Suprapubic skin (tissue), 4 donors: ENCODE measurements at regions not wholly inside any gene's neighbourhood (a gene's known extent, or its start where the extent isn't known, plus 50 kb on each side); places are given as distances from the start of the nearest gene placed in this dataset.
"Not testable (repeated sequence)": the region's sequence is repeated elsewhere in the genome, so short reads cannot be mapped to it uniquely, and the experiment has no call there.

Experiments
- DNase-seq, 2 donors: peaks; one replicate each; pipeline ENCODE4 v3.0.0-alpha.2; 2019; ENCODE audit warnings: low spot score in 2 of 2
- H3K27ac ChIP-seq: fragments of 200-600 bp; sonication (generic); one replicate; pipeline ENCODE4 v1.5.1; 2019
- H3K27me3 ChIP-seq: fragments of 200-600 bp; sonication (generic); one replicate; pipeline ENCODE4 v1.5.1; 2019
- H3K36me3 ChIP-seq: fragments of 200-600 bp; sonication (generic); one replicate; pipeline ENCODE4 v1.5.1; 2019
- H3K4me1 ChIP-seq: fragments of 200-600 bp; sonication (generic); one replicate; pipeline ENCODE4 v1.5.1; 2019
- H3K4me3 ChIP-seq: fragments of 200-600 bp; sonication (generic); one replicate; pipeline ENCODE4 v1.5.1; 2019; ENCODE audit warnings: mild to moderate bottlenecking
- H3K9me3 ChIP-seq: fragments of 200-600 bp; sonication (generic); one replicate; pipeline ENCODE4 v1.5.1; 2019
- EP300 ChIP-seq: sonication (generic); formaldehyde crosslinking; IDR thresholded peaks from one replicate; pipeline ENCODE4 v1.6.1; 2017; ENCODE audit warnings: antibody characterized with exemption
- POLR2A ChIP-seq, 2 donors: fragments of 450-650 bp; IDR thresholded peaks; one replicate each; pipeline ENCODE4 v1.6.1; 2017; ENCODE audit warnings: antibody characterized with exemption in 2 of 2, mild to moderate bottlenecking in 2 of 2, moderate library complexity in 2 of 2
- POLR2AphosphoS5 ChIP-seq, 3 donors: sonication (generic); formaldehyde crosslinking; IDR thresholded peaks; one replicate each; pipeline ENCODE4 v1.6.1; 2017; ENCODE audit warnings: antibody characterized with exemption in 3 of 3
- WGBS: methylation state at CpG from one replicate; pipeline ENCODE4 v1.1.5; 2018; 5-methylcytosine and 5-hydroxymethylcytosine counted together
- TF ChIP-seq, protein P1 (sequence below), 2 donors: fragments of 200-600 bp in 1 of 2; fragments of 450-650 bp in 1 of 2; sonication (generic) in 1 of 2; IDR thresholded peaks; one replicate each; pipeline ENCODE4 v1.5.1; 2016 to 2019; ENCODE audit warnings: antibody characterized with exemption in 2 of 2, mild to moderate bottlenecking in 1 of 2, moderate library complexity in 1 of 2

GRCh38 chr15:20659265-20659664, 117.7 kb upstream of the GOLGA6L6 start:
- Histone ChIP-seq H3K36me3 (no peaks in the 10 kb centered on the region), H3K4me1 (no peaks in the 10 kb centered on the region), H3K27ac (no peak overlapping the region), H3K9me3 (no peaks in the 10 kb centered on the region), H3K4me3 (no peak overlapping the region), H3K27me3 (no peaks in the 10 kb centered on the region)
- 63% methylated on average over 8 of the region's 8 CpGs for WGBS
- TF ChIP-seq EP300 = no peak
- TF ChIP-seq, protein P1, sequence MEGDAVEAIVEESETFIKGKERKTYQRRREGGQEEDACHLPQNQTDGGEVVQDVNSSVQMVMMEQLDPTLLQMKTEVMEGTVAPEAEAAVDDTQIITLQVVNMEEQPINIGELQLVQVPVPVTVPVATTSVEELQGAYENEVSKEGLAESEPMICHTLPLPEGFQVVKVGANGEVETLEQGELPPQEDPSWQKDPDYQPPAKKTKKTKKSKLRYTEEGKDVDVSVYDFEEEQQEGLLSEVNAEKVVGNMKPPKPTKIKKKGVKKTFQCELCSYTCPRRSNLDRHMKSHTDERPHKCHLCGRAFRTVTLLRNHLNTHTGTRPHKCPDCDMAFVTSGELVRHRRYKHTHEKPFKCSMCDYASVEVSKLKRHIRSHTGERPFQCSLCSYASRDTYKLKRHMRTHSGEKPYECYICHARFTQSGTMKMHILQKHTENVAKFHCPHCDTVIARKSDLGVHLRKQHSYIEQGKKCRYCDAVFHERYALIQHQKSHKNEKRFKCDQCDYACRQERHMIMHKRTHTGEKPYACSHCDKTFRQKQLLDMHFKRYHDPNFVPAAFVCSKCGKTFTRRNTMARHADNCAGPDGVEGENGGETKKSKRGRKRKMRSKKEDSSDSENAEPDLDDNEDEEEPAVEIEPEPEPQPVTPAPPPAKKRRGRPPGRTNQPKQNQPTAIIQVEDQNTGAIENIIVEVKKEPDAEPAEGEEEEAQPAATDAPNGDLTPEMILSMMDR (IDR thresholded peaks at IDR 0.05) = no peak
- no peak for TF ChIP-seq POLR2A (IDR thresholded peaks at IDR 0.05)
- TF ChIP-seq POLR2AphosphoS5 (IDR thresholded peaks at IDR 0.05) = no peak
- DNase-seq = no peak

DNA sequence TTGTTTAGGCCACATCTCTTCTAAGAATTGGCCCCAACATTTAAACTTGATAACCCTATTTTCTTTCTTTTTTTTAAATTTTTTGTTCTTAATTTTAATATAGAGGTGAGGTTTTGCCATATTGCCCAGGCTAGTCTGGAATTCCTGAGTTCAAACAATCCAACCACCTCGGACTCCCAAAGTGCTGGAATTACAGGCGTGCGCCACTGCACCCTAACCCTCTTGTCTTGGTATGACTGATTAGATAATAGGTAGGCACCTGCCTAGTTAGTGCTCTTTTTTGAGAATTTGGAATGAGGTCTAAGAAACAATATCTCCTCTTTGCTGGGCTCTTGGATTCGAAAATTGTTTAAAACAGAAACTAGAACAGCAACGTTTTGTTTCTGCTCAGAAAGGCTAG, 116.4 kb upstream of the GOLGA6L6 start:
- no peak for DNase-seq
- no peak overlapping the region for H3K4me3 ChIP-seq
- no peaks in the 10 kb centered on the region for H3K9me3 ChIP-seq
- TF ChIP-seq, protein P1 (IDR thresholded peaks at IDR 0.05) = no peak
- TF ChIP-seq POLR2AphosphoS5 (IDR thresholded peaks at IDR 0.05) (no peak), POLR2A (IDR thresholded peaks at IDR 0.05) (no peak), EP300 (no peak)
- H3K4me1 ChIP-seq = no peaks in the 10 kb centered on the region
- no peaks in the 10 kb centered on the region for H3K27me3 ChIP-seq
- no peak overlapping the region for H3K27ac ChIP-seq
- H3K36me3 ChIP-seq = no peaks in the 10 kb centered on the region
- 42% methylated on average over 5 of the region's 5 CpGs for WGBS

- no peak for TF ChIP-seq POLR2A (IDR thresholded peaks at IDR 0.05)
- no peak for TF ChIP-seq EP300
- no peak for TF ChIP-seq POLR2AphosphoS5 (IDR thresholded peaks at IDR 0.05)
- TF ChIP-seq, protein P1 (IDR thresholded peaks at IDR 0.05) = no peak
- H3K4me1 ChIP-seq = no peaks in the 10 kb centered on the region
- H3K27ac ChIP-seq = no peak overlapping the region
- no peaks in the 10 kb centered on the region for H3K36me3 ChIP-seq
- H3K4me3 ChIP-seq = no peak overlapping the region
- no peak for DNase-seq
- H3K9me3 ChIP-seq = no peaks in the 10 kb centered on the region
- WGBS = 80% methylated on average over 1 of the region's 1 CpG
- no peaks in the 10 kb centered on the region for H3K27me3 ChIP-seq
Observed at GRCh38 chr15:20657084-20657483, 115.5 kb upstream of the GOLGA6L6 start.

DNA sequence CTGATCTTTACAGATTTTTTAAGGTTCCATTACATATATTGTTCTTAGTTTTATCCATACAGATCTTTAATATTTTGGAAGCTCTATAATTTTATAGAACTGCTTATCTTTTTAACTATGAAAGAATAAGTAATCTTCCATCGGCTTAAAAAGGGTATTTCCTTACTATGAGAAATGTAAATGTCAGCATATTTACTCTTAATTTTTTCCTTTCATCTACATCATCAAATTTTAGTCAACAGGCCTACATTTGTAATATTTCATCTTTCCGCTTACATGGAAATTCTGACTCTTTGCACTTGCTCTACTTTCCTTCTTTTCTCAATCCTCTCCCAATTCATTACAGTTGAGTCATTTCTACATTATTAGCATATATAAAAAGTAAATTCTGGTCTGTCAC, 111.3 kb upstream of the GOLGA6L6 start:
- no peaks in the 10 kb centered on the region for H3K36me3 ChIP-seq
- WGBS = 78% methylated on average over 2 of the region's 2 CpGs
- H3K27ac ChIP-seq = no peak overlapping the region
- no peaks in the 10 kb centered on the region for H3K4me1 ChIP-seq
- no peaks in the 10 kb centered on the region for H3K27me3 ChIP-seq
- DNase-seq = no peak
- no peaks in the 10 kb centered on the region for H3K9me3 ChIP-seq
- no peak overlapping the region for H3K4me3 ChIP-seq
- TF ChIP-seq POLR2A (IDR thresholded peaks at IDR 0.05) (no peak), POLR2AphosphoS5 (IDR thresholded peaks at IDR 0.05) (no peak), EP300 (no peak)
- TF ChIP-seq, protein P1 (IDR thresholded peaks at IDR 0.05) = no peak

GRCh38 chr15:20648402-20648975, 106.9 kb upstream of the GOLGA6L6 start:
- not testable (repeated sequence) for H3K4me1 ChIP-seq, H3K27ac ChIP-seq, H3K9me3 ChIP-seq, H3K27me3 ChIP-seq, DNase-seq, H3K36me3 ChIP-seq, H3K4me3 ChIP-seq
- 84% methylated on average over 6 of the region's 6 CpGs for WGBS
